ENCODE measurements at regions not wholly inside any gene's neighbourhood (a gene's known extent, or its start where the extent isn't known, plus 50 kb on each side); places are given as distances from the start of the nearest gene placed in this dataset.

GRCh38 chr1:5513846-5514526, 478.2 kb downstream of the NPHP4 start:
- DNase-seq, result peak; percentile 80

- no peak for DNase-seq
These were observed 479.0 kb downstream of the NPHP4 start for GRCh38 chr1:5513179-5513578.

- DNase-seq, result no peak
These were observed 480.7 kb downstream of the NPHP4 start for GRCh38 chr1:5511381-5512097.

GRCh38 chr1:5509664-5510452, 482.4 kb downstream of the NPHP4 start:
- peak; percentile 70 for DNase-seq

GRCh38 chr1:5508669-5509330, 483.4 kb downstream of the NPHP4 start:
- DNase-seq, result peak; percentile 44

GRCh38 chr1:5507340-5507739, 484.9 kb downstream of the NPHP4 start:
- DNase-seq, result peak; percentile 70

GRCh38 chr1:5506634-5507033, 485.6 kb downstream of the NPHP4 start:
- DNase-seq, result no peak

- DNase-seq, result no peak
These were observed 486.3 kb downstream of the NPHP4 start for GRCh38 chr1:5505944-5506343.

GRCh38 chr1:5504364-5504740, 487.9 kb downstream of the NPHP4 start:
- peak; percentile 29 for DNase-seq

GRCh38 chr1:5503556-5504363, 488.5 kb downstream of the NPHP4 start:
- DNase-seq, result no peak

GRCh38 chr1:5502311-5503194, 489.7 kb downstream of the NPHP4 start:
- no peak for DNase-seq

- DNase-seq, result no peak
These were observed 490.9 kb downstream of the NPHP4 start for GRCh38 chr1:5501206-5501930.

- no peak for DNase-seq
These were observed 491.7 kb downstream of the NPHP4 start for GRCh38 chr1:5500541-5500940.

- no peak for DNase-seq
These were observed 494.7 kb downstream of the NPHP4 start for GRCh38 chr1:5497503-5497902.

- no peak for DNase-seq
These were observed 496.4 kb downstream of the NPHP4 start for GRCh38 chr1:5495596-5496410.

GRCh38 chr1:5494518-5494917, 497.7 kb downstream of the NPHP4 start:
- DNase-seq, result no peak

- DNase-seq, result no peak
These were observed 498.3 kb downstream of the NPHP4 start for GRCh38 chr1:5493851-5494311.

- DNase-seq, result no peak
These were observed 498.9 kb downstream of the NPHP4 start for GRCh38 chr1:5493275-5493674.

GRCh38 chr1:5492846-5493245, 499.4 kb downstream of the NPHP4 start:
- DNase-seq, result no peak
